Adrenal gland (tissue), 9 donors: ENCODE measurements at regions not wholly inside any gene's neighbourhood (a gene's known extent, or its start where the extent isn't known, plus 50 kb on each side); places are given as distances from the start of the nearest gene placed in this dataset.
"Not testable (repeated sequence)": the region's sequence is repeated elsewhere in the genome, so short reads cannot be mapped to it uniquely, and the experiment has no call there.

Source experiments
- DNase-seq, 7 donors: peaks; one replicate each; pipeline ENCODE4 v3.0.0-alpha.2; 2019 to 2020
- H3K27ac ChIP-seq, 5 donors: fragments of 200-600 bp; sonication (generic) in 4 of 5; 1 replicate in 3 of 5; 2 replicates in 2 of 5; pipeline versions ENCODE4 v1.5.1 to v1.8.0; 2016 to 2020; ENCODE audit warnings: mild to moderate bottlenecking in 1 of 5
- H3K27me3 ChIP-seq: fragments of 200-600 bp; 2 replicates; pipeline ENCODE4 v1.8.0; 2021
- H3K36me3 ChIP-seq, 2 donors: fragments of 200-600 bp; replicated peaks in 1 of 2; 1 replicate in 1 of 2; 2 replicates in 1 of 2; pipeline versions ENCODE4 v1.5.1 to v1.8.0; 2018 to 2022
- H3K4me1 ChIP-seq, 2 donors: fragments of 200-600 bp; replicated peaks in 1 of 2; 1 replicate in 1 of 2; 2 replicates in 1 of 2; pipeline versions ENCODE4 v1.5.1 to v1.8.0; 2018 to 2021
- H3K4me3 ChIP-seq, 4 donors: fragments of 200-600 bp; sonication (generic) in 3 of 4; one replicate each; pipeline ENCODE4 v1.5.1; 2016 to 2018
- H3K9me3 ChIP-seq, 3 donors: fragments of 200-600 bp; sonication (generic) in 1 of 3; replicated peaks in 1 of 3; 1 replicate in 2 of 3; 2 replicates in 1 of 3; pipeline versions ENCODE4 v1.5.1 to v1.8.0; 2016 to 2021
- CTCF ChIP-seq, 6 experiments: fragments of 450-650 bp in 4 of 6; fragments of 200-600 bp in 2 of 6; sonication (generic) in 1 of 6; IDR thresholded peaks; 1 replicate in 5 of 6; 2 replicates in 1 of 6; pipeline versions ENCODE4 v1.5.1 to v1.8.0; 2016 to 2021; ENCODE audit warnings: antibody characterized with exemption in 6 of 6, mild to moderate bottlenecking in 2 of 6, moderate library complexity in 1 of 6
- POLR2A ChIP-seq, 2 donors: fragments of 450-650 bp; IDR thresholded peaks; one replicate each; pipeline ENCODE4 v1.6.1; 2017; ENCODE audit warnings: antibody characterized with exemption in 2 of 2, mild to moderate bottlenecking in 2 of 2, moderate library complexity in 1 of 2
- WGBS, 4 donors: extraction: QIAGEN DNeasy Blood & Tissue Kit in 2 of 4; methylation state at CpG; one replicate each; pipeline versions ENCODE4 v1.1.5 to v1.1.7; 2013 to 2017; 5-methylcytosine and 5-hydroxymethylcytosine counted together
- intact Hi-C, 2 donors: fragments of 100-400 bp; cut with DNase I; formaldehyde crosslinking; loops; one replicate each; pipeline versions ENCODE4 v1.14.1 to v1.15.0; 2022 to 2023
- donor health status: healthy with polysubstance abuse.
- donor health status: Bipolar disorder and iron deficiency.
- donor health status: DM: yes; HTN: yes; CAD: no.
- donor health status: DM: no; HTN: no; CAD: no.
- donor health status: DM: no; HTN: no; CAD: no.

- WGBS, 4 donors = 71 to 82% (median 78%) methylated on average over 7 of the region's 7 CpGs
- no peak overlapping the region for H3K4me3 ChIP-seq
- H3K9me3 ChIP-seq = no peaks in the 10 kb centered on the region
- H3K36me3 ChIP-seq = no peaks in the 10 kb centered on the region
- no peak overlapping the region for H3K27ac ChIP-seq
- peaks cover 0 to 7% of the 10 kb centered on the region in 2 donors for H3K4me1 ChIP-seq
- no peak for DNase-seq
- no peak for TF ChIP-seq CTCF (IDR thresholded peaks at IDR 0.05)
- TF ChIP-seq POLR2A (IDR thresholded peaks at IDR 0.05) = no peak
- intact Hi-C loops = no loop called here
- peaks cover 4% of the 10 kb centered on the region for H3K27me3 ChIP-seq
Measured at GRCh38 chr5:154601014-154601413, 123.0 kb upstream of the HAND1 start.

DNA sequence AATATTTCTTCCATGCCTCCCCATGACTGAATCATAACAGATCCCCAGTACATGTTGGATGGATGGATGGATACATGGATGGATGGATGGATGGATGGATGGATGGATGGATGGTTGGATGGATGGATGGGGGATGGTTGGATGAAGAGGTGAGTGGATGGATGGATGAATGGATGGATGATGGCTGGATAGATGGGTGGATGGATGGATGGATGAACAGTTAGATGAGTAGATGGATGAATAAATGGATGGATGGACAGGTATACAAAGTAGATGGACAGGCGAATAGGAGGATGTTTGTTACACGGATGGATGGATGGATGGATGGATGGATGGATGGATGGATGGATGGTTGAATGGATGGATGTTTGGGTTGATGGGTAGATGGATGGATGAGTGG is 120.0 kb upstream of the HAND1 start:
- intact Hi-C loops = no loop called here
- Histone ChIP-seq H3K27me3 (no peaks in the 10 kb centered on the region), H3K4me1 (no peaks in the 10 kb centered on the region), H3K4me3 (no peak overlapping the region), H3K36me3 (no peaks in the 10 kb centered on the region), H3K27ac (no peak overlapping the region), H3K9me3 (no peaks in the 10 kb centered on the region)
- no peak for DNase-seq
- WGBS, 4 donors = 65 to 77% (median 74%) methylated on average over 2 of the region's 2 CpGs
- TF ChIP-seq POLR2A (IDR thresholded peaks at IDR 0.05) = no peak
- no peak for TF ChIP-seq CTCF (IDR thresholded peaks at IDR 0.05)

DNA sequence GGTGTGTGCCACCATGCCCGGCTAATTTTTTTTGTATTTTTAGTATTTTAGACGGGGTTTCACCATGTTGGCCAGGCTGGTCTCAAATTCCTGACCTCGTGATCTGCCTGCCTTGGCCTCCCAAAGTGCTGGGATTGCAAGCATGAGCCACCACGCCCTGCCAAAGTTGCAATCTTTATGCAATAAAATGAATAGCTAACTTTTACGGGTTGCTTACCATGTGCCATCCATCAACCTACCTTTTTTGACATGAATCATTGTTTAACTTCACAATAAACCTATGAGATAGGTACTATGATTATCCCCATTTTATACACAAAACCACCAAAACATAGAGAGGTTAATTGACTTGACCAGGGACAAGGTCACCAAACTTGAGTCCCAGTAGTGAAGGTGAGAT is 118.8 kb upstream of the HAND1 start:
- intact Hi-C loops, DNase-seq, H3K27me3 ChIP-seq, H3K4me1 ChIP-seq, H3K4me3 ChIP-seq, H3K27ac ChIP-seq, H3K36me3 ChIP-seq, H3K9me3 ChIP-seq: not testable (repeated sequence)
- WGBS, 4 donors = 77 to 85% (median 78%) methylated on average over 5 of the region's 5 CpGs

DNA sequence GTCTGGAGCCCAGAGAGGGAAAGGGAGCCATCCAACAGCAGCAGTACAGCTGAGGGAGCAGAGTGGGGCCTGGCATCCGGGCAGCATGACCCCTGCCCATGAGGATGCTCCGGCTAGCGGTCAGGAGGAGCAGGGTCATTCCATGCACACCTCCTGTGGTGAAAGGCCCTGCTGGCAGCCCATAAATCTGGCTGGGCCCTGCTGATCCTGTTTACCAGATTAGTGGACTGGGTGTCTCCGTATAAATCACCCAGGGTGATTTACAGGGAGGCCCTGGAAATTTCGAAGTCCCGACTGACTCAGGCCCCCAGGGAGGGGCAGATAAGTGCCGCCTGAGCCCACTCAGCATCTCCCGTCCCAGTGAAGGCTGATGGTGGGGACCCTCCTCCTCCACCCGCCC is 117.6 kb upstream of the HAND1 start:
- H3K27ac ChIP-seq = no peak overlapping the region
- WGBS, 4 donors = 46 to 76% (median 49%) methylated on average over 5 to 9 of the region's 9 CpGs
- no peaks in the 10 kb centered on the region for H3K9me3 ChIP-seq
- H3K4me3 ChIP-seq = no peak overlapping the region
- H3K4me1 ChIP-seq = no peaks in the 10 kb centered on the region
- TF ChIP-seq POLR2A (IDR thresholded peaks at IDR 0.05) = no peak
- TF ChIP-seq CTCF (IDR thresholded peaks at IDR 0.05) = no peak
- intact Hi-C loops = no loop called here
- no peaks in the 10 kb centered on the region for H3K27me3 ChIP-seq
- DNase-seq = no peak
- no peaks in the 10 kb centered on the region for H3K36me3 ChIP-seq

GRCh38 chr5:154593796-154594195 is 115.8 kb upstream of the HAND1 start:
- intact Hi-C loops = no loop called here
- Histone ChIP-seq H3K27ac (no peak overlapping the region), H3K4me3 (no peak overlapping the region), H3K9me3 (no peaks in the 10 kb centered on the region), H3K27me3 (no peaks in the 10 kb centered on the region), H3K36me3 (no peaks in the 10 kb centered on the region), H3K4me1 (no peaks in the 10 kb centered on the region)
- no peak for TF ChIP-seq POLR2A (IDR thresholded peaks at IDR 0.05)
- no peak for TF ChIP-seq CTCF (IDR thresholded peaks at IDR 0.05)
- no peak for DNase-seq
